ENCODE measurements at regions not wholly inside any gene's neighbourhood (a gene's known extent, or its start where the extent isn't known, plus 50 kb on each side); places are given as distances from the start of the nearest gene placed in this dataset.

DNA sequence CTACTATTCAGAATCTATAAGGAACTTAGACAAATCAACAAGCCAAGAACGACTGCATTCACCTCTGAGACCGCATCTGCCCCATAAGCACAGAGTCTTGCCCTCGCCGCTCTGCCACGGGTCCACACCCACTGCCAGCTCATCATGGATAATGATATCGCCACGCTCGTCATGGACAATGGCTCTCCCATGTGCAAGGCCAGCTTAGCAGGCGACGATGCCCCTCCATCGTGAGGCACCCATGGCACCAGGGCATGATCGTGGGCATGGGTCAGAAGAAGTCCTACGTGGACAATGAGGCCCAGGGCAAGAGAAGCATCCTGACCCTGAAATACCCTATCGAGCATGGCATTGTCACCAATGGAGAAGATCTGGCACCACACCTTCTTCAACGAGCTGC, 92.1 kb upstream of the FXR1 start:
- TF ChIP-seq POLR2A (IDR thresholded peaks at IDR 0.05; ENCODE audit: low read depth, low read length) (no peak), POLR2AphosphoS5 (IDR thresholded peaks at IDR 0.05; ENCODE audit: insufficient read depth, low read depth, low read length) (no peak), EZH2 (IDR thresholded peaks at IDR 0.05; ENCODE audit: borderline replicate concordance, low read depth, low read length, severe bottlenecking) (no peak)
- TF ChIP-seq, protein P1, sequence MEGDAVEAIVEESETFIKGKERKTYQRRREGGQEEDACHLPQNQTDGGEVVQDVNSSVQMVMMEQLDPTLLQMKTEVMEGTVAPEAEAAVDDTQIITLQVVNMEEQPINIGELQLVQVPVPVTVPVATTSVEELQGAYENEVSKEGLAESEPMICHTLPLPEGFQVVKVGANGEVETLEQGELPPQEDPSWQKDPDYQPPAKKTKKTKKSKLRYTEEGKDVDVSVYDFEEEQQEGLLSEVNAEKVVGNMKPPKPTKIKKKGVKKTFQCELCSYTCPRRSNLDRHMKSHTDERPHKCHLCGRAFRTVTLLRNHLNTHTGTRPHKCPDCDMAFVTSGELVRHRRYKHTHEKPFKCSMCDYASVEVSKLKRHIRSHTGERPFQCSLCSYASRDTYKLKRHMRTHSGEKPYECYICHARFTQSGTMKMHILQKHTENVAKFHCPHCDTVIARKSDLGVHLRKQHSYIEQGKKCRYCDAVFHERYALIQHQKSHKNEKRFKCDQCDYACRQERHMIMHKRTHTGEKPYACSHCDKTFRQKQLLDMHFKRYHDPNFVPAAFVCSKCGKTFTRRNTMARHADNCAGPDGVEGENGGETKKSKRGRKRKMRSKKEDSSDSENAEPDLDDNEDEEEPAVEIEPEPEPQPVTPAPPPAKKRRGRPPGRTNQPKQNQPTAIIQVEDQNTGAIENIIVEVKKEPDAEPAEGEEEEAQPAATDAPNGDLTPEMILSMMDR (IDR thresholded peaks at IDR 0.05; ENCODE audit: extremely low read depth in 1 of 2, insufficient read depth in 1 of 2, low read depth in 1 of 2, low read length in 2 of 2), result no peak
- TF ChIP-seq, protein P2, sequence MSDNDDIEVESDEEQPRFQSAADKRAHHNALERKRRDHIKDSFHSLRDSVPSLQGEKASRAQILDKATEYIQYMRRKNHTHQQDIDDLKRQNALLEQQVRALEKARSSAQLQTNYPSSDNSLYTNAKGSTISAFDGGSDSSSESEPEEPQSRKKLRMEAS (IDR thresholded peaks at IDR 0.05; ENCODE audit: insufficient read depth, insufficient read length), result no peak

Measured in endothelial cell of umbilical vein (primary cell).